ENCODE measurements at regions not wholly inside any gene's neighbourhood (a gene's known extent, or its start where the extent isn't known, plus 50 kb on each side); places are given as distances from the start of the nearest gene placed in this dataset.

DNA sequence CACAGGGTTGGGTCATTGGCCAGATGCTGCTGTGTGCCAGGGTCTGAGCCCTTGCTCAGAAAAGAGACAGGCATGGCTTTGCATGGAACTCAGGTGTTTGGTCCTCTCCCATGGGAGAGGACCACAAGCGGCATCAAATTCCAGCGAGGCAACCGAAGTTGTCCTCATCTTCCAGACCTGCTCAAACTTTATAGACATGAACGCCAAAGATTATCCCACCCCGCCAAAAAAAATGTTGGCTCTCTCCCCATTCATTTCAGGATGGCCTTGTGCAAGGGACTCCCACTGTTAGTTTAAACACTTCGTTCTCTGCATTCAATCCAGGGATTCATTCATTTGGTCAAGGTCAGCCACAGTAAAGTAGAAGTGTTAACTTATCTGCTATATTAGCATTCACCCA is 360.8 kb upstream of the ZFHX3 start:
- TF ChIP-seq CTCF (IDR thresholded peaks at IDR 0.05; ENCODE audit: low read depth, low read length) (no peak), EZH2phosphoT487 (IDR thresholded peaks at IDR 0.05; ENCODE audit: low read depth) (no peak)
